OCI-LY3 (cell line): ENCODE measurements at regions not wholly inside any gene's neighbourhood (a gene's known extent, or its start where the extent isn't known, plus 50 kb on each side); places are given as distances from the start of the nearest gene placed in this dataset.

Experiments
- H2AFZ ChIP-seq: fragments of 200-600, 300-600 bp; shearing (Covaris generic); 2 replicates; pipeline ENCODE4 v1.6.0; 2014; ENCODE audit warnings: antibody characterized with exemption, low read depth, low read length
- H3K27ac ChIP-seq: fragments of 200-600, 300-600 bp; sonication (generic); 2 replicates; pipeline ENCODE4 v1.5.1; 2014; ENCODE audit warnings: mild to moderate bottlenecking, low read length, moderate library complexity, mixed read lengths
- H3K27me3 ChIP-seq: fragments of 200-600, 300-600 bp; sonication (generic); 2 replicates; pipeline ENCODE4 v1.6.1; 2014; ENCODE audit warnings: low read depth, low read length, mixed read lengths
- H3K36me3 ChIP-seq: fragments of 200-600, 300-600 bp; sonication (generic); replicated peaks from 2 replicates; pipeline ENCODE3; 2014; ENCODE audit warnings: low read depth, low read length, mixed read lengths
- H3K4me1 ChIP-seq: fragments of 300-600, 200-600 bp; sonication (generic); 2 replicates; pipeline ENCODE4 v1.6.1; 2014; ENCODE audit warnings: low read length, mixed read lengths
- H3K4me2 ChIP-seq: fragments of 200-600, 300-600 bp; sonication (generic); 2 replicates; pipeline ENCODE4 v1.6.1; 2014; ENCODE audit warnings: low read length, mixed read lengths
- H3K4me3 ChIP-seq: fragments of 300-600, 200-600 bp; sonication (generic); 2 replicates; pipeline ENCODE4 v1.5.1; 2014; ENCODE audit warnings: antibody characterized with exemption, mild to moderate bottlenecking, low read length, moderate library complexity
- H3K79me2 ChIP-seq: fragments of 300-600, 200-600 bp; shearing (Covaris generic); 2 replicates; pipeline ENCODE4 v1.6.1; 2014; ENCODE audit warnings: mild to moderate bottlenecking, low read length, mixed read lengths
- H3K9ac ChIP-seq: fragments of 300-600, 200-600 bp; shearing (Covaris generic); 2 replicates; pipeline ENCODE4 v1.6.0; 2014; ENCODE audit warnings: mild to moderate bottlenecking, low read length, moderate library complexity
- H3K9me3 ChIP-seq: fragments of 200-600, 300-600 bp; shearing (Covaris generic); 2 replicates; pipeline ENCODE4 v1.6.1; 2014; ENCODE audit warnings: low read length, mixed read lengths; ENCODE audit not compliant: insufficient read depth
- H4K20me1 ChIP-seq: fragments of 200-600, 300-600 bp; sonication (generic); 2 replicates; pipeline ENCODE4 v1.6.1; 2016; ENCODE audit warnings: low read length, mixed read lengths; ENCODE audit not compliant: insufficient read depth
- EZH2phosphoT487 ChIP-seq: fragments of 200-600 bp; shearing (Covaris generic); IDR thresholded peaks from 2 replicates; pipeline ENCODE4 v1.6.1; 2018; ENCODE audit warnings: antibody characterized with exemption, mixed run types, low read depth
- TF ChIP-seq, protein P1 (sequence below): fragments of 200-600, 300-600 bp; sonication (generic); IDR thresholded peaks from 2 replicates; pipeline ENCODE4 v1.5.1; 2014; ENCODE audit warnings: antibody characterized with exemption, low read length, low read depth

GRCh38 chr14:37650356-37651037 lies 55.1 kb downstream of the TTC6 start:
- Histone ChIP-seq H3K4me1 (no peaks in the 10 kb centered on the region), H3K79me2 (no peaks in the 10 kb centered on the region), H3K27me3 (no peaks in the 10 kb centered on the region), H4K20me1 (no peaks in the 10 kb centered on the region), H3K9ac (no peak overlapping the region), H3K9me3 (no peaks in the 10 kb centered on the region), H3K4me2 (no peak overlapping the region), H2AFZ (no peak overlapping the region), H3K4me3 (no peak overlapping the region), H3K27ac (no peak overlapping the region), H3K36me3 (no peaks in the 10 kb centered on the region)
- TF ChIP-seq, protein P1, sequence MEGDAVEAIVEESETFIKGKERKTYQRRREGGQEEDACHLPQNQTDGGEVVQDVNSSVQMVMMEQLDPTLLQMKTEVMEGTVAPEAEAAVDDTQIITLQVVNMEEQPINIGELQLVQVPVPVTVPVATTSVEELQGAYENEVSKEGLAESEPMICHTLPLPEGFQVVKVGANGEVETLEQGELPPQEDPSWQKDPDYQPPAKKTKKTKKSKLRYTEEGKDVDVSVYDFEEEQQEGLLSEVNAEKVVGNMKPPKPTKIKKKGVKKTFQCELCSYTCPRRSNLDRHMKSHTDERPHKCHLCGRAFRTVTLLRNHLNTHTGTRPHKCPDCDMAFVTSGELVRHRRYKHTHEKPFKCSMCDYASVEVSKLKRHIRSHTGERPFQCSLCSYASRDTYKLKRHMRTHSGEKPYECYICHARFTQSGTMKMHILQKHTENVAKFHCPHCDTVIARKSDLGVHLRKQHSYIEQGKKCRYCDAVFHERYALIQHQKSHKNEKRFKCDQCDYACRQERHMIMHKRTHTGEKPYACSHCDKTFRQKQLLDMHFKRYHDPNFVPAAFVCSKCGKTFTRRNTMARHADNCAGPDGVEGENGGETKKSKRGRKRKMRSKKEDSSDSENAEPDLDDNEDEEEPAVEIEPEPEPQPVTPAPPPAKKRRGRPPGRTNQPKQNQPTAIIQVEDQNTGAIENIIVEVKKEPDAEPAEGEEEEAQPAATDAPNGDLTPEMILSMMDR: no peak
- no peak for TF ChIP-seq EZH2phosphoT487

GRCh38 chr14:37652042-37652441 lies 56.6 kb downstream of the TTC6 start:
- Histone ChIP-seq H3K79me2 (no peaks in the 10 kb centered on the region), H3K27me3 (no peaks in the 10 kb centered on the region), H3K9me3 (no peaks in the 10 kb centered on the region), H2AFZ (no peak overlapping the region), H3K27ac (no peak overlapping the region), H3K36me3 (no peaks in the 10 kb centered on the region), H3K4me1 (no peaks in the 10 kb centered on the region), H3K9ac (no peak overlapping the region), H3K4me3 (no peak overlapping the region), H4K20me1 (no peaks in the 10 kb centered on the region), H3K4me2 (no peak overlapping the region)
- TF ChIP-seq EZH2phosphoT487: no peak
- TF ChIP-seq, protein P1: no peak

DNA sequence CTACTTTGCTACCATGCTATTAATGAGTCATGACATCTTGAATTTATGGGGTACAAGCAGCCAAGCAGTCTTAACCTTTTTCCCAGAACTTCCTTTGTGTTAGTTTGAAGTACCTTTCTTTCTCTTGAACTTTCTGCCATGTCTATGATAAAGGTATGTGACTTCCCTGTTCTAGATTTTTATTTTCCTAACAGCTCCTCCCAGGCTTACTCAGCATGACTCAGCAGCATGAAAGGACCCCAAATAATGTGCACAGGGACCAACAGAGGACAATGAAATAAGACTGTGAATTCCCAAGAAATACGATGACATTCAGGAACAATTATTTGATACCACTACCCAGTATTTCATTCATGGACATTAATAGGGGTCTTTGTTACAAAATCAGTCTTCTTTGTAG lies 60.0 kb downstream of the TTC6 start:
- no peaks in the 10 kb centered on the region for H3K9me3 ChIP-seq
- H3K9ac ChIP-seq: no peak overlapping the region
- H3K4me1 ChIP-seq: no peaks in the 10 kb centered on the region
- no peaks in the 10 kb centered on the region for H3K36me3 ChIP-seq
- H2AFZ ChIP-seq: no peak overlapping the region
- TF ChIP-seq, protein P1: no peak
- no peak for TF ChIP-seq EZH2phosphoT487
- H3K4me3 ChIP-seq: no peak overlapping the region
- no peak overlapping the region for H3K27ac ChIP-seq
- no peaks in the 10 kb centered on the region for H3K27me3 ChIP-seq
- no peaks in the 10 kb centered on the region for H3K79me2 ChIP-seq
- no peak overlapping the region for H3K4me2 ChIP-seq
- H4K20me1 ChIP-seq: no peaks in the 10 kb centered on the region

GRCh38 chr14:37658156-37658555 lies 62.7 kb downstream of the TTC6 start:
- Histone ChIP-seq H3K4me3 (no peak overlapping the region), H4K20me1 (no peaks in the 10 kb centered on the region), H3K27me3 (no peaks in the 10 kb centered on the region), H3K36me3 (no peaks in the 10 kb centered on the region), H3K9me3 (no peaks in the 10 kb centered on the region), H3K4me1 (no peaks in the 10 kb centered on the region), H3K4me2 (no peak overlapping the region), H3K9ac (no peak overlapping the region), H3K79me2 (no peaks in the 10 kb centered on the region), H2AFZ (no peak overlapping the region), H3K27ac (no peak overlapping the region)
- TF ChIP-seq, protein P1: no peak
- TF ChIP-seq EZH2phosphoT487: no peak
